ENCODE measurements at regions not wholly inside any gene's neighbourhood (a gene's known extent, or its start where the extent isn't known, plus 50 kb on each side); places are given as distances from the start of the nearest gene placed in this dataset.
"Not testable (repeated sequence)": the region's sequence is repeated elsewhere in the genome, so short reads cannot be mapped to it uniquely, and the experiment has no call there.

DNA sequence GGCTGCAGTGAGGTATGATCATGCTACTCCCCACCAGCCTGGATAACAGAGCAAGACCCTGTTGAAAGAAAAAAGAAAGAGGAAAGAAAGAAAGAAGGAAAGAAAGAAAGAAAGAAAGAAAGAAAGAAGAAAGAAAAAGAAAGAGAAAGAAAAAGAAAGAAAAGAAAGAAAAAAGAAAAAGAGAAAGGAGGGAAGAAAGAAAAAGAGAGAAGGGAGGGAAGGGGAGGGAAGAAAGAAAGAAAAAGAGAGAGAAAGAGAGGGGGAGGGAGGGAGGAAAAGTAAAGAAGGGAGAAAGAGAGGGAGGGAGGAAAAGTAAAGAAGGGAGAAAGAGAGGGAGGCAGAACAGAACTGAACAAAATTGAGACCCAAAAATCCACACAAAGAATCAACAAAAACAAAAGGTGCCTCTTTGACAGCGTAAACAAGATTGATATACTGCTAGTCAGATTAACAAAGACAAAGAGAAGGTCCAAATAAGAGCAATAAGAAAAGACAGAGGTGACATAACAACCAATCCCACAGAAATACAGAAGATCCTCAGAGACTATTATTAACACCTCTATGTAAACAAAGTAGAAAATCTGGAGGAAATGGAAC is 293.9 kb upstream of the AMIGO2 start:
- no peak for DNase-seq (ENCODE audit: low read depth in 2 of 2)

GRCh38 chr12:47370421-47370820 is 290.7 kb upstream of the AMIGO2 start:
- no peak for DNase-seq (ENCODE audit: low read depth in 2 of 2)

DNA sequence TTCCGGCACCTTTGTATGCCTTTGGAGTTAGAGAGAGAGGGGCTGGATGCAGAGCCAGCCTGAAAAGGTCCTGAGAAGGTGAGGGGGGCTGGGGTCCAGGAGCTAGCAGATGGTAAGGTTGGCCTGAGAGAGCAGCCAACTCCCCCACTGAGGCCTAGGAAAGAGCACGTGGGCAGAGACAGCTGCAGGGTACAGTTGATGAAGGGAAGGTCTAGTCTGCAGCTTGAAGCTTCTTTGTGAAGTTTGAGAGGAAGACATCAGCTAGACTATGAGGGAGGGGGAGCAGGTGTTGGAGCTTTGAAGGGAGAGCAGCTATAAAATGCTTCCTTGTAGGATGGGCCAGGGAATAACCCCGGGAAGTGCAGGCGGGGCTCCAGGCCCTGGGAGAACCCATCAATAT is 289.3 kb upstream of the AMIGO2 start:
- DNase-seq (ENCODE audit: low read depth in 2 of 2): no peak

- no peak for DNase-seq (ENCODE audit: low read depth in 2 of 2)
These were observed 288.3 kb upstream of the AMIGO2 start for GRCh38 chr12:47367912-47368537.

- DNase-seq (ENCODE audit: low read depth in 2 of 2): no peak
These were observed 286.8 kb upstream of the AMIGO2 start for GRCh38 chr12:47366579-47366978.

DNA sequence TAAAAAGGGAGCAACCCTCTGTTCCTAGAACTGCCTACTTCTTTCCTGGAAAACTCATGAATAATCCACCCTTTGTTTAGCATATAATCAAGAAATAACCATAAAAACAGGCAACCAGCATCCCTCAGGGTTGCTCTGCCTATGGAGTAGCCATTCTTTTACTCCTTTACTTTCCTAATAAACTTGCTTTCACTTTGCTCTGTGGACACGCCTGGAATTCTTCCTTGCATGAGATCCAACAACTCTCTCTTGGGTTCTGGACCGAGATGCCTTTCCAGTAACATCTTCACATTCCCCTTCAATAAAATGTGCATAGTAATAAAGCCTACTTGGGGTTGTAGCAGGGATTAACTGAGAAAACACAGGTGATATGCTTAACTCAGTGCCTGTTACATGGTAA is 286.4 kb upstream of the AMIGO2 start:
- no peak for DNase-seq (ENCODE audit: low read depth in 2 of 2)

DNA sequence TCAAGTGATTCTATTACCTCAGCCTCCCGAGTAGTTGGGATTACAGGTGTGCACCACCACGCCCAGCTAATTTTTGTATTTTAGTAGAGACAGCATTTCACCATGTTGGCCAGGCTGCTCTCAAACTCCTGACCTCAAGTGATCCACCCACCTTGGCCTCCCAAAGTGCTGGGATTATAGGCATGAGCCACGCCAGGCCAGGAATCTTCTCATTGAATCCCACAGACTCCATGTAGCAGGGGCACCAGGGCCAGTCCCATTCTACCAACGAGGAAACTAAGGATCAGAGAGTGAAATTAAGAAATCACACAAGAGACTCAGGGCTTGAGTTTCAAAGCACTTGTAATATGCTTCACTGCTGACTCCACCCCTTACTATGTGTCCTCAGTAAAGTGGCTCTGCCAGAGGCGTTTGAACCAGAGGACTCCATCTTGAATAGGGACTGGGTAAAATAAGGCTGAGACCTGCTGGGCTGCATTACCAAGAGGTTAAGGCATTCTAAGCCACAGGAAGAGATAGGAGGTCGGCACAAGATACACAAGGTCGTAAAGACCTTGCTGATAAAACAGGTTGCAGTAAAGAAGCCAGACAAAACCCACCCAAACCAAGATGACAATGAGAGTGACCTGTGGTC is 285.8 kb upstream of the AMIGO2 start:
- not testable (repeated sequence) for DNase-seq (ENCODE audit: low read depth in 2 of 2)

DNA sequence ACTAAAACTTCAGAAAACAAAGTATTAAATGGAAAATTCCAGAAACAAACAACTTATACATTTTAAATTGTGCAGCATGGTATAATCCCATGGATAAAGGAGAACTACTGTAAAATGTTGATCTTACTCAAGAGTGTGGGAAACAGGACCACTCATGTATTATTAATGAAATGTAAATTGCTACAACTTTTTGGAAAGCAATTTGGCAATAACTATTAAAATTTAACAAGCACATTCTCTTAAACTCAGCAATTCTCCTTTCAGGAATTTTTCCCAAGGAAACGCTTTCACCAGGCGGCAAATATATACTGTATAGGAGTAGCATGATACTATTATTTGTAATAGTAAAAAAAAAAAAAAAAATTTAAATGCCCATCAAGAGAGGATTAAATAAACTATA is 284.5 kb upstream of the AMIGO2 start:
- DNase-seq (ENCODE audit: low read depth in 2 of 2): no peak

GRCh38 chr12:47362126-47362705 is 282.5 kb upstream of the AMIGO2 start:
- DNase-seq (ENCODE audit: low read depth in 2 of 2): no peak

GRCh38 chr12:47361389-47362021 is 281.7 kb upstream of the AMIGO2 start:
- peak in 1 of 2 donors; percentile 25 for DNase-seq (ENCODE audit: low read depth in 2 of 2)

DNA sequence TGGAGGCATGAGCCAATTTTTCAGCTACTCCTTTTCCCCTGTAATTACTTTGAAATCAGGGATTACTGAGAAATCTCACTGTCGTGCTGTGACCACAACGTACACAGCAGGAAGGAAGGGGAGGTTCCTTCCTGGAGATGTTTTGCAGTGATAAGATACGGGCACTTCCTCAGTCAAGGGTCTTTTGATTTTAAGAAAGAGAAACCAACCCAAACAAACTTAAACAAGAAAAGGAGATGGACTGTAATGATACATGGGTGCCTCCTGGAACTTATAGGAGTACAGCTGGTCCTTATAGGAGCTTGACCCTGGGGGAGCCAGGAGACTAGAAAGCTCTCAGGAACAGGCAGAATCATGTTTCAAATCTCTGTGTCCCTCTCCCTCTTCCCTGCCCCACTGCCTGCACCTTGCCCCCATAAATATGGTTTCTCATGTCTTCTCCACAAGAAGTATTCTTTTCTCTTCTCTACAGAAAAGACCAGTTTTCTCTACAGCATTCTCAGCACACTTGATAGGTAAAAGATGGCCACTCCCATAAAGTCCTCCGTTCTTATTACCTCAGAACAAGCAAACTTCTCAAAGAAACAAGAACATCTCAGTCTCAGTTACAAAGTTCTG is 281.1 kb upstream of the AMIGO2 start:
- peak in 1 of 2 donors; percentile 31 for DNase-seq (ENCODE audit: low read depth in 2 of 2)

DNA sequence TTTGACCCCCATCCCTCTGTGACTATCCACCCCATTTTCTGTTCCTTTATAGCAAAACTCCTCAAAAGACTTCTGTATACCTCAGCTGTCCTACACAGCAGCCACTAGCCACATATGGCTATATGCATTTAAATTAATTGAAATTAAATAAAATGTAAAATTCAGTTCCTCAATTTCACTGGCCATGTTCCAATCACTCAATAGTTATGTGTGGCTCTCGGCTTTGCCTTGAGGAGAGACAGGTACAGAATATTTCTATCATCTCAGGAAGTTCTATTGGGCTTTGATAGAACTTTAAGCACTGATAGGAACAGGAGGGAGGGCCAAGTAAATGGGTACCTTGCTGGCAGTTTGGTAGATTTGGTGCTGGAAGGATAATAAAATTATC is 280.3 kb upstream of the AMIGO2 start:
- DNase-seq (ENCODE audit: low read depth in 2 of 2): no peak

DNA sequence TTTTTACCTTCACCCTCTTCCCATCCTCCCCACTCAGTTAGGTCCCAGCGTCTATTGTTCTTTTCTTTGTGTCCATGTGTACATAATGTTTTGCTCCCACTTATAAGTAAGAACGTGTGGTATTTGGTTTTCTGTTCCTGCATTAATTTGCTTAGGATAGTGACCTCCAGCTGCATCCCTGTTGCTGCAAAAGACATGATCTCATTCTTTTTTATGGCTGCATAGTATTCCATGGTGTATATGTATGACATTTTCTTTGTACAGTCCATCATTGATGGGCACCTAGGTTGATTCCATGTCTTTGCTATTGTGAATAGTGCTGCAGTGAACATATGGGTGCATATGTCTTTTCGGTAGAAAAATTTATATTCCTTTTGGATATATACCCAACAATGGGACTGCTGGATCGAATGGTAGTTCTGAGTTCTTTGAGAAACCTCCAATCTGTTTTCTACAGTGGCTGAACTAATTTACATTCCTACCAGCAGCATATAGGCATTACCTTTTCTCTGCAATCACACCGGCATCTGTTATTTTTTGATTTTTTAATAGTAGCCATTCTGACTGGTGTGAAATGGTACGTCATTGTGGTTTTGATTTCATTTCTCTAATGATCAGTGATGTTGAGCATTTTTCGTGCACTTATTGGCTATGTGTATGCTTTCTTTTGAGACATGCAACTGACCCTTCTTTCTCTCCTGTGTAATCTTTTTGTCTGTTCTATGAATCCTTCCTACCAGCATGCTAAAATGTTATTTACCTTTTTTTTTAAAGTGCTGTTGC is 279.7 kb upstream of the AMIGO2 start:
- no peak for DNase-seq (ENCODE audit: low read depth in 2 of 2)

GRCh38 chr12:47357006-47357405 is 277.2 kb upstream of the AMIGO2 start:
- DNase-seq (ENCODE audit: low read depth in 2 of 2): not testable (repeated sequence)

DNA sequence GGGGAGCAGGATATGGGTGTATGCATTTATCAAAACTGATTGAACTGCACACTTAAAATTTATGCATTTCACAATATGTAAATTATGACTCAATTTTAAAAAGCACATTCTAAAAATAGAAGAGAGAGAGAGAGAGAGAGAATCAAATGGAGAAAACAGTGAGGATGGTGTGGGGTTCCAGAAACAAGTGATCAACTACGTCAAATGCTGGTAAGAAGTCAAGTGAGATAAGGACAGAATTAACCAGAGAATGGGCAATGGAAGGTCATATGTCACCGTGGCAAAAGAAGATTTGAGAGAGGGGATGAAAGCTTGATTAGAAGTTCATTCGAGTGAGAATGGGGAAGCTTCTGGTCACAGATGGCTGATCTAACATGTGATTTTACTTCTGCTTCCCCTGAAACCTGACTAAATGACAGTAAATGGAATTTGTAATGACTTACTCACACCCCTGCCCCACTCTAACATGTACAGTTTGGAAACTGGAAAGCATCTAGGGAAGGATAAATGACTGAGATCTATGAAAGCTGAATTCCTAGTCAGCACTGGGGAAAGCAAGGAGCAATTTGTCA is 276.5 kb upstream of the AMIGO2 start:
- DNase-seq (ENCODE audit: low read depth in 2 of 2): no peak

DNA sequence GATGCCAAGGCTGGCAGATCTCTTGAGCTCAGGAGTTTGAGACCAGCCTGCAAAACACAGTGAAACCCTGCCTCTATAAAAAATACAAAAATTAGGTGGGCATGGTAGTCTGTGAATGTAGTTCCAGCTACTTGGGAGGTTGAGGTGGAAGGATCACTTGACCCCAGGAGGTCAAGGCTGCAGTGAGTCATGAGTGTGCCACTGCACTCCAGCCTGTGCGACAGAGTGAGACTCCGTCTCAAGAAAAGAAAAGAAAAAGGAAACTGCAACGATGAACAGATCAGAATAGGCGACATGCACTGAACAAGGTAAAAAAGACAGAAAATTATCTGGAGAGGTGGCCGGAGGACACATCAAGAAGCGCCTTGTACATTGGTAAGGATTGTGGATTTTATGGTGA is 273.7 kb upstream of the AMIGO2 start:
- no peak for DNase-seq (ENCODE audit: low read depth in 2 of 2)

DNA sequence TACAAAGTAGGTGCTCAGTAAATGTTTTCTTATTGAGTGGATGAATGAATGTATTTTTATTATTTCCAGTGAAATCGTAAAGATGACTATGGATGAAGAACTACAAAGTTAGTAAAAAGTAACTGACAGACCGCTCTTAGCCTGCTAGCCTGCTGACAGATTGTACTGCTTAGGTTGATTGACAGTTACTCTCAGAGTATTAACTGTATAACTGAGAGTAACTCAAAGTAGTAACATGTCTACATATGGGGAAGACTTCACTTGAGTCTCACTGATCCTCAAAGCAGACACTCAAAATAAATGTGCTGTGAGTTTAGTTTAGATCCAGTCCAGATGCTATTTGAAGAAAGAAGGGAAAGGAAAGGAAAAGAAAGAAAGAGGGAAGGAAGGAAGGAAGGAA is 272.3 kb upstream of the AMIGO2 start:
- no peak for DNase-seq (ENCODE audit: low read depth in 2 of 2)

DNA sequence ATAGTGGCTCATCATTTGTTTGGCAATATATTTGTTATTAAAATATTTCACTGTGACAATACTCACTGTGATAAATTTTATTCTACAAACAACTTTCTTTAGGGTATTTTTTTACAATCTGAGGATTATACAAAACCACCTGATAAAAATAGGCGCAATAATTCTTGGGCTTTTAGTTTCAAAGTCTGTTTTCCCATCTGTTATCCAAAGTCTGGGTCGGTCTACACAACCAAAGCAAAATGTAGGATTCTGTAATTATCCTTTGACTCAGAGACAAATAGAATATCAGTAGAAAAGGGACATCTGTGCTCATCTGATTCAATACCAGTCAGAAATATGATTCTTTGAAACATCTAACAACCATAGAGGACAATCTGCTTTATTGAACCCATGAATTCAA is 271.8 kb upstream of the AMIGO2 start:
- no peak for DNase-seq (ENCODE audit: low read depth in 2 of 2)

DNA sequence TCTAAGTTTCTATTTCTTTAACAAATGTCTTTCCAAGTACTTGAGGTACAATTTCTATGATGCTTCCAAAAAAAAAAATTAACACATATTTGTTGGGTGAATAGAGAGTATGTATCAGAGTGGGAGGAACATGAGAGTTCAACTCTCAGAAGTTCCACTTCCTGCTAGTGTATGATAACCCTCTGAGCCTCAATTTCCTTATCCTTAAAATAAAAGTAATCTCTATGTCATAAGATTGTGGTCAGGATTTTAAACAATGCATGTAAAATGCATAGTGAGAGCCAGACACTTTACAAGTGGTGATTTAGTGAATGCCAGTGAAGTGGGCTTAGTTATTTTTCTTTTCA is 270.3 kb upstream of the AMIGO2 start:
- DNase-seq (ENCODE audit: low read depth in 2 of 2): no peak

DNA sequence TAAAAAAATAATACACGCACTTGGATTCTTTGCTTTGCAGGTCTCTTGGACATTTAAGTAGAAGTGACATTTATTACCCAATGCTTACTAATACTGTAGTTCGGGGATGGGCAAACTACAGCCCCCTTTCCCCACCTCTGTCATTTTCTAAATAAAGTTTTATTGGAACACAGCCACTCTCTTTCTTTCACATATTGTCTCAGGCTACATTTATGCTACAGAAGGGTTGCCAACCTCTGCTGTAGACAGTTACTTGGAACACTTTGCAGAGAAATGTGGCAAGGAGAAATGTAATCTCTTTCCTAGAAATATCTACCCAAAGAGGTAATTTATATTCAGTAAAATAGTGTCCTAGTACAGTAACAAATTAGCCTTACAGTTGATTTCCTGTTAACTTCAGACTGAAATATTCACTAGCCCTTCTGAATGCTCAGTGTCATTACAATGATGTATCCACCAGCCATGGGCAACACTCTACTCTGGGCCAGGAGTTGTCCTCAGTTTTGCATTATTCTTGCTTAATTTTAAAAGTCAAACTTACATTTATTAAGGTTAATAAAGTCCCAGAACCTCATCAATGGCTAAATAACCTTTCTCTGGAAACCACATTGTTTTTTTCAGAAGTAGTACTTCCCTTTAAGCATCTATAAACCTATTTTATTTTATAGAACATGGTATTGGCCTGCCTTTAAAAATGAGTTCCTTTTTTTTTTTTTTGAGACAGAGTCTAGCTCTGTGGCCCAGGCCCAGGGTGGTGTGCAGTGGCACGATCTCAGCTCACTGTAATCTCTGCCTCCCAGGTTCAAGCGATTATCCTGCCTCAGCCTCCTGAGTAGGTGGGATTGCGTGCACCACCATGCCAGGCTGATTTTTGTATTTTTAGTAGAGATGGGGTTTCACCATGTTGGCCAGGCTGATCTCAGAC is 269.6 kb upstream of the AMIGO2 start:
- DNase-seq (ENCODE audit: low read depth in 2 of 2): no peak
